NCI-H1417 (cell line): ENCODE measurements at regions not wholly inside any gene's neighbourhood (a gene's known extent, or its start where the extent isn't known, plus 50 kb on each side); places are given as distances from the start of the nearest gene placed in this dataset.
"Not testable (repeated sequence)": the region's sequence is repeated elsewhere in the genome, so short reads cannot be mapped to it uniquely, and the experiment has no call there.

Experiments
- DNase-seq, 3 experiments: peaks; one replicate each; lab custom pipeline; 2025; lab: John Stamatoyannopoulos, UW

DNA sequence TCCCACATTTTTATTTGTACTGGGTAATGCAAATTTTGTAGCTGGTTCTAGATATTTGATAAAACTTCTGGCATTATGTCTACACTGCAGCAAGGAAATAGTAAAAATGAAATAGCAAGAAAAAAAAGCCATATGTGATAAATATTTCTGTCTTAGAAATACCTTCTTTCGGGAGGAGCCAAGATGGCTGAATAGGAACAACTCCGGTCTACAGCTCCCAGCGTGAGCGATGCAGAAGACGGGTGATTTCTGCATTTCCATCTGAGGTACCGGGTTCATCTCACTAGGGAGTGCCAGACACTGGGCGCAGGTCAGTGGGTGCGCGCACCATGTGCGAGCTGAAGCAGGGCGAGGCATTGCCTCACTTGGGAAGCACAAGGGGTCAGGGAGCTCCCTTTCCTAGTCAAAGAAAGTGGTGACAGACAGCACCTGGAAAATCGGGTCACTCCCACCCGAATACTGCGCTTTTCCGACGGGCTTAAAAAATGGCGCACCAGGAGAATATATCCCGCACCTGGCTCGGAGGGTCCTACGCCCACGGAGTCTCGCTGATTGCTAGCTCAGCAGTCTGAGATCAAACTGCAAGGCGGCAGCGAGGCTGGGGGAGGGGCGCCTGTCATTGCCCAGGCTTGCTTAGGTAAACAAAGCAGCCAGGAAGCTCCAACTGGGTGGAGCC lies 461.4 kb downstream of the ZWINT start:
- DNase-seq: peak in 2 of 3 experiments; percentile 1 to 48

DNA sequence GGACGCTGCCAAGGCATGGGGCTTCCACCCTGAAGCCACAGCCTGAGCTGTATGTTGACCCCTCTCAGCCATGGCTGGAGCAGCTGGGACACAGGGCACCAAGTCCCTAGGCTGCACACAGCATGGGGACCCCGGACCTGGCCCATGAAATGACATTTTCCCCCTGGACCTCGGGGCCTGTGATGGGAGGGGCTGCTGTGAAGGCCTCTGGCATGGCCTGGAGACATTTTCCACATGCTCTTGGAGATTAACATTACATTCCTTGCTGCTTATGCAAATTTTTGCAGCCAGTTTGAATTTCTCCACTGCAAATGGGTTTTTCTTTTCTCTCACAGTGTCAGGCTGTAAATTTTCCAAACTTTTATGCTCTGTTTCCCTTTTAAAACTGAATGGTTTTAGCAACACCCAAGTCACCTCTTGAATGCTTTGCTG lies 463.6 kb downstream of the ZWINT start:
- DNase-seq: no peak

DNA sequence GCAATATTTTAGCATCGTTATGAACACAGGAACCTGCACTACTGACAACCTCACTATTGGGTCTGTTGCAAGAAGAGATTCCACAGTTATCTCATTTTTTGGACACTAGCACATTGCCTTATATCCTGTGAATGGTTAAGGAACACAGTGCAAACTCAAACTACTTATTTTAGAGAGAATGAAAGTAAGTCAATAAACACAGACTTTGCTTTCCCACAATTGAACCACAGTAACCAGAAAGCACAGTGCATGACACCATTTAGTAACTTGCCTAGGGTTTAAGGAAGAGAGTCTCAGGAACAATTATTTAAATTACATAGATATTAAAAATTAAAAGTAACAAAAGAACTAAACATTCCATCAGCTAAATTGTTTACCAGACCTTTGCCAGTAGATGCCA lies 468.8 kb downstream of the ZWINT start:
- no peak for DNase-seq

DNA sequence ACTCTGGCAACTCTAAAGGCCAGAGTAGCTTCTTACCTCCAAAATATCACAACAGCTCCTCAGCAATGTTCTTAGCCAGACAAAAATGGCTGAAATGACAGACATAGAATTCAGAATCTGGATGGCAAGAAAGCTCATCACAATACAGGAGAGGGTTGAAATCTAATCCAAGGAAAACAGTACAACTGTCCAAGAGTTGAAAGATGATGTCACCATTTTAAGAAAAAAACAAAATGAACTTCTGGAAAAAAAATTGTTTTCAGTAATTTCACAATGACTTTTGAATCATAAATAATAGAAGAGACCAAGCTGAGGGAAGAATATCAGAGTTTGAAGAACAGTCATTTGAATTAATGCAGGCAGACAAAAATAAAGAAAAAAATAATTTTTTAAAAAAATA lies 479.5 kb downstream of the ZWINT start:
- DNase-seq: no peak

DNA sequence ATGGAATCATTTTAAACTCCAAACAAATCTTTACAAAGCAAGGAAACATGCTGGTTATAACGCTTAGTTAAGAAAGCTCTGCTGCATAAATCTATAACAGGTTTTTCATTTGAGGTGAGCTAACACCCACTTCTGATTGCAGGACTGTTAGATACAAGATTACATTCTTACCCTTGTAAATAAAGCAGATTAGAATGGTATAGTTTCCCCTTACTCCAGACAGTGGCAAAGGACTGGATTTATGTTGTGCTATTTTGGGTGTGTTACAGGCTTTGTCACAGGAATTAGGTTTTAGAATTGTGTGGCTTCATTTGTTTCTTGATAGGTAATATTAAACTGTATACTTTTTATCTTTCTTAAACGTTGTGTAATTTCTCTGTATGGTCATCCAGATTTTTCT lies 487.6 kb downstream of the ZWINT start:
- peak in 1 of 3 experiments; percentile 23 for DNase-seq

DNA sequence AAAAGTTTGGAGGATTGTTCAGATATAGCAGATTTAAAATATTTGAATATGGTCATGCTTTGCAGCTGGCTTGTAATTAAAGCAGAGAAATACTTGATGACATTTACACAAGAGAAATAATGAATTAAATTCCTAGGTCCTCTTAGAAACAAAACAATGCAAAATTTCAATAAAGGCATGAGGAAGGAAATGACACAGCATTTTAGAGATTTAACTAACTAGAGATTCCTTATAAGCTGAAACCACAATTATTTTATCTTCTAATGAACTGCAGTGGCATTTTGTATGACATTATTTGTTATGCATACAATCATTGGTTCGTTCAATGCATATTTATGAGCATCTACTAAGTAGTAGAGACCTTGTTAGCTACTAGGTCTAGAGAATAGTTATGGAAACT lies 490.9 kb downstream of the ZWINT start:
- DNase-seq: no peak

DNA sequence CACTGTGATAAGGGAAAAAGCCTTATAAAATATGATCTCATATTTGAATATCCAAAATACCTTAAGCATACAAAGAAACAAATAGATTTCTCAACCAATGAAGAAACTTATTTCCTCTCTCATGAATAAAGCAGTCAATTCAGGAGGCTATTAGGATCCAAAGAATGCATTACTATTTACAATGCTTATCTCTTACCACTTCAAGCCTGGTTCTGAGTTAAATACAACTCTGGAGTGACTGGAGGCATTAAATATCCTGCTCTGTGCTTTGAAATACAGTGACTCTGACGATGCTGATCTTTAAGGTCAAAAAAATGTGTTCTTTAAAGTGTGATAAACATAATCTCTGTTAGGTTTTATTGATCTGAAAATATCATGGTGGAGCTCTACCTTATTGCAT lies 493.2 kb downstream of the ZWINT start:
- DNase-seq: no peak

DNA sequence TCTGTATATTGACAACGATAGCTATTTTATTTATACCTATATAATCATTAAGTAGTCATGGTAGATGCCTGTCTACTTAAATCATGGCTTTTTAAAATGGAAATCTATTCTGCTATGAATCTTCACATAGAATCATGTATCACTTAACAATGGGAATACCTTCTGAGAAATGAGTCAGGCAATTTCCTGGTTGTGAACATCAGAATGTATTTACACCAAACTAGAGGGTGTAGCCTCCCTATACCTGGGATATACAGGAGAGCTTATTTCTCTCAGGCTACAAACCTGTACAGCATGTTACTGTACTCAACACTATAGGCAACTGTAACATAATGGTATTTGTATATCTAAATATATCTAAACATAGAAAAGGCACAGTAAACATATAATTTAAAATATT lies 502.3 kb downstream of the ZWINT start:
- no peak for DNase-seq

DNA sequence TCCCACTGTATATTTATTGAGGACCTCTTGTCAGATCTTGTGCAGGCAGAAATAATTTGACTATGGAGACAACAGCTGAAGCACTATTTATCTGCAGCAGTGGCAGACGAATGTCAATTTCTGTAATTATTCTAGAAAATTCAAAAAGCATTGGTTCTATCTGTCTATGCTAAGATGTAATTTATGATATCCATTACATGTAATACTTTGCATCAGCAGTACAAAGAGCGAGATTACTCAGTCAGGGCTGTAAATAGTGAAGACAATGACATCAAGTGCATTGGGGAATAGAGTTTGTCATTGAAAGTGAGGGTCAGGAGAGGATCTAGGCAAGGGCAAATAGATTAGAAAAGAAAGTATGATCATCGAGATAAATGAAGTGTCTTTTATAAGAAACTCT lies 508.2 kb downstream of the ZWINT start:
- peak in 2 of 3 experiments; percentile 1 to 72 for DNase-seq

DNA sequence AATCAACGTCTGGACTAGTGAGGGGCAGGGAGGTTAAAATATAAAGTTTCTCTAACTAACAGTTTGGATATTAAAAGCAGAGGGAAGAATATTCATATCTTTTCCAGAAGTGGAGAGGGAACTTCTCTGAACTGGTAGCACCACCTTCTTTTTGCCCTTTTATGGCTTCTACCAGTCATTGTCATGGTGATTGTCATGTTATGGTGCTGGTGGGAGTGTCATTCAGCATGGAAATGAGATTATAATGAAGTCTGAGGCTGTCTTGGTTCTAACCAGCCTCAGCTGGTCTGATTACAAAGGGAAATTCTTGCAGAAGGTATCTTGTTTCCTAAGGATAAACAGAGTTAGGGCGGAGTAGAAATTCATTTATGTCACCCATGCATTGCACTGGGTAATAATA lies 523.8 kb downstream of the ZWINT start:
- no peak for DNase-seq

DNA sequence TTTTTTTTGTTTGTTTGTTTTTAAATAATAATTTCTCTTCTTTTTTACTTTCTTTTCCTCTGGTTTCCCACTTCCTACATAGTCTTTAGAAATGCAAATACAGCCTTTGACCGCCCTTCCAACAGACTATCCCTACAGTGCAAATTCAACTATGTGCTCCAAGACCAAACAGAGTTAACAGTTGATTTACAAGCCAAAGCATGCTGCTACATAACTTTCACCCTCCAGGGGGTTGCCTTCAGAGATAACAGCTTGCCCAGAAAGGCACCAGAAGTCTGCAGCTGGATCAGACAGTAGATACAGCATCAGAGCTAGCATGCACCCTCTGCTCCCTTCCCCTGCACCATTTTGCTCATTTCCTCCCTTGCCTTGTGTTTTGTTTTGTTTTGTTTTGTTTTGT lies 539.0 kb downstream of the ZWINT start:
- DNase-seq: no peak

DNA sequence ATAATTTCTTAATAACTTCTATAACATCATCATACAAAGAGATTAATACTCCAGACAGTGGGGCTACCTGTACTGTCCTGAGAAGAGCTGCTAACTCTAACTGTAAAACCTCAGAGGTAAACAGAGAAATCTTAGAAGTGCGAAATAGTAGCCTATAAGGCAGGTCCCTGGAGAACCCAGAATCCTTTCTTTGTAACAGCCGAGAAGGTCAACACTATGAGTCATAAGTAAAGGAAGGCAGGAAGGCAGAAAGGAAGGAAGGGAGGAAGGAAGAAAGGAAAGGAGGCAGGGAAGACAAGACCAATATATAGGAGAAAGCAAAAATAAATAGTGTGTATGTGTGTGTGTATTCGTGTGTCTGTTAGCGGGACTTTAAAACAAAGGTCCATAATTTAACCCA lies 540.6 kb downstream of the ZWINT start:
- no peak for DNase-seq

DNA sequence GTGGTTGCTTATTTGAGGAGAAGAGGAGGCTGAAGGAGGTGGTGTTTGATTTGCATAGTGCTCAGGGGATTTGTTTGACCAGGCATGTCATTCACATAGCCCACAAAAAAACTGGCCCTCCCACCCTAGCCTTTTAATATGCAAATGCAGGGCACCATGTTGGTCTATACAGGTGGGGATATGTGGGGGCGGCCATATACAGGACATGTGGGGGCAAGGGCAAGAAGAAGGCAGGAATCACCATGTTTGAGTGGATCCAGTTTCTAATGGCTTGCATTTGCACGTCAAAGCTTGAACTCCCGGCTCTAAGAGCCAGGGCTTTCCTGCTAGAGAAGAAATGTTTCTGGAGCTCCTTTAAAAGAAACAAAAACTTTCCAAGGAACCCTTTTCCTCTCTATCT lies 541.0 kb downstream of the ZWINT start:
- no peak for DNase-seq

DNA sequence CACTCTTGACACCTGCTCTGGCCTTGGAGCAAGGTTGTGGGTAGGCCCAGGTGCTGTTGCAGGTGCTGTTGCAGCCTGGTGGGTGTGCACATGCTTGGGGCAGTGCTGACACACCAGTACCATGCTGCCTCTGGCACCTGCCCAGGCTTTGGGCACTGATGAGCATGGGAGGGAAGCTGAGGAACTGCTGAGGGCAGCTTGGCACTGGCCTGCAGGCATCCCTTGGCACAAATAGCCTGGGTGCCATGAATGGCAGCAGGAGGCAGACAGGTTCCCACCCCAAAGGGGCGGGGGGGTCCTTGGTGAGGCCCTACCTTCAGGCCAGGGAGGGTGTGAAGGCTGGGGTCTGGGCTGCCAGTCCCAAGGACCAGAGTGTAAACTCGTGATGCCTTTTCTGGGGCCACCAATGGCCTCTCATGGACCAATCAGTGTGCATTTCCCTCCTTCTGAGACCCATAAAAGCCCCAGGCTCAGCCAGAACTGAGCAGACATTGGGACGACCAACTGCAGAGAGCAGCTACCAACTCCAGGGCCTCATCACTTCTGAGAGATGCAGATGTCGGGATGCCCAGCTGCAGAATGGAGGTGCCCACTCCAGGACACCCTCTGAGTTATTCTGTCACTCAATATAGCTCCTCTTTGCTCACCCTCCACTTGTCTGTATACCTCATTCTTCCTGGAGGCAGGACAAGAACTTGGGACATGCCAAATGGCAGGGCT lies 547.4 kb downstream of the ZWINT start:
- DNase-seq: no peak

DNA sequence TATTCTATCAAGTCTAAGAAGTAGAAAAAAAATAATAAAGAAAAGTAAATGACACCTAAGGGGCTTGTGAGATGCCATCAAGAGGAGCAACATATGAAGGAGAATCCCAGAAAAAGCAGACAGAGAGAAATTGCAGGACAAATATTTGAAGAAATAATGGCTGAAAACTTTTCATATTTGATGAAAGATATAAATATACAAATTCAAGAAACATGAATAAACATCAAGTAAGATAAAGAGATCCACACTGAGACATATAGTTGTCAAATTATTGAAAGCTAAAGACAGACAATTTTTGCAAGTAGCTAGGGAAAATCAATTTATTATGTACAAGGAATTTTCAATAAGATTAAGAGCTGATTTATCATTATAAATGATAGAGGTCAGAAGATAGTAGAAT lies 558.0 kb downstream of the ZWINT start:
- DNase-seq: no peak

DNA sequence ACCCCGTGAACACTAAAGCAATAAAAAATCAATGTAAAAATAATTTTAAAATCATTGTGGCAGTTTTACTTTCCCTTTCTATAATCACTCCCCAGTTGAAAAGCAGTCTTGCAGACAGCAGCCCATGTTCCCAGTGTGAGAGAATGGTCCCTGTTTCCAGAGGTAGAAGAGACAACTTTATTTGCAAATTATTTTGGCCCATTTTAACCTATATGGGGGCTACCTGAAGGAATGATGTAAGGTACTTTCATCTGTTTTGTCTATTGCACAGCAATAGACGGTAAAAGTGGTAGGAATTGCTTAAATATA lies 559.8 kb downstream of the ZWINT start:
- DNase-seq: no peak

DNA sequence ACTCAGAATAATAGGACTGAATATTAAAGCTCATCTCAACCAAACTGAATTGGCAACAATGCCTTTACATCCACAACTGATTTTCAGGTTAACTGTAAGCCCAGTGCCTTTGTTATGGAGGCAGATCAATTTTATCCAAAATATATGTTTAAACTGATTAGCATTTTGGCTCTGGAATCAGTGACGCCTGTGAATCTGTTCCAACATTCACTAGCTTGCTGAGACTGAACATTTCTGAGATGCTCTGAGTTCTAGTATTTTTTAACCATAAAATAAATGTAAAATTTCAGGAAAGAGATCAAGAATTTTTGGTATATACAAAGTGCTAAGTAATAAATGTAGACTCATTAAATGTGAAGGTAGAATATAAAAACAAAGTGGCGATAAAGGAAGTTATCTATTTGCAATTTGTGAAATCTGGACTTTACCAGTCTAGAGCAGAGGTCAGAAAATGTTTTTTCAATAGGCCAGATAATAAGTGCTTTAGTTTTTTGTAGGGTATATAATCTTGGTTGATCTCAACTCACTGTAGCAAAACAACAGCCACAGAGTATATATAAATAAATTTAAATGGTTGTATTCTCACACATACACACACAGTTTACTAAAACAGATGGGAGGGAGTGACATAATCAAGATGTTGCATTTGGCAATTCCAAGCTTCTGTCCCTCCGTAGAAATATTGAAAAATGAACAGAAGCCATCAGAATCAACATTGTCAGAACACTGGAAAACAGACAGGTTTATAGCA lies 560.3 kb downstream of the ZWINT start:
- DNase-seq: no peak

DNA sequence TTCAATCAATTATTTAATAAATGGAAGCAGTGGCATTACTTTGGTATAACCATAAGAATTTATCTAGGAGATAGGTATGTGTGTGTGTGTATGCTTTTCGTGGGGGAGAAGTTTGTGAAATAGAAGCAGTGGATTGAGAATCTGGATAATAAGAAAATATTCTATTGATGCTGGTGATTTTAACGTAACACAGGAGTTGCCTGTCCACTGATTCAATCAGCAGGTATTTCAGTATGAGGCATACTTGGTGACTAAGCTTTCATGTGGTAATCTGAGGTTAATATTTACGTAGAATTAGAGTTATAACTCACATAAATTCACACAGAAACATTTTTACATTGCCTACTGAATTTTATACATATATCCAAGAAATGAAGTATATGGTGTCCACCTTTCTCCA lies 568.0 kb downstream of the ZWINT start:
- no peak for DNase-seq

DNA sequence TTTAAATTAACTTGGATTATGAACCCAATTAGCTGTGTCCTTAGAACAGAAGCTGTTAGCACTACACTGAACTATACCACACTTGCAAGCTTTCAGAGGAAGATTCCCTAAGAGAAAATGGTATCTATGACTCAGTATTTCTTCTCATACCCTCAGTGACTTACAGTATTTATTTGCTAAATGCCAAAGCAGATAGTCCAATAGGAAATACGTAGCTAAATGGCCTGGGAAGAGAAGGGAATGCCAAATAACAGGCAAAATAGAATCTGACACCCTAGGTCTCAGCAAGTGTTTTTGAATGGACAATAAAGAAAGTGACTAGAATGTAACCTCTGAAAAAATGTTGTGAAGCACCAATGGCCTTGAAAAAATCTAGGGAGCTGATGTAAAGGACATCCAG lies 570.8 kb downstream of the ZWINT start:
- not testable (repeated sequence) for DNase-seq

DNA sequence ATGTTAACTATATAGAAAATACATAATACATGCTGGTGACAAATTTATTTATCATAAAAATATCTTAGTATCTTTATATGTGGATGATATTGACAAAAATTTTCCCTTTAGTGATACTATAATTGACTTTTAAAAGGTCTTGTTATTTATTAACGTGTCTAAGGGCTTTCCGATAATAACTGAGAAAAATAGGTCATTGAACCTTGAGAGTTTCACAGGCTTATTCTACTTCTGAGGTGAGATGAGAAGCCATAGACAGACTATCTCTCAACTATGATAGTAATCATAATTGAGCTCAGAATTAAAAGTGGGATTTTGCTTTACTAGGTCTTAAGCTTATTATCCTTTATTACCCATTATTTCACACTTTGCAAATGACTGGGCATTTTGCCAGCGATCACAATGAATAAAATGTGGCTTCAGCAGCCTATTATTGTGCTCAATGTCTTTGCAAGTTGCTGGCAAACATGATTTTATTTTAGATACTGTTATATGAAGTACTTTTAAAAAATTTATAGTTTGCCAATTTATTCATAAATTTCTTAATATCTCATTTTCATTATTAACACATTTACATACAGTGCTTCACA lies 574.5 kb downstream of the ZWINT start:
- peak in 2 of 3 experiments; percentile 11 to 73 for DNase-seq

DNA sequence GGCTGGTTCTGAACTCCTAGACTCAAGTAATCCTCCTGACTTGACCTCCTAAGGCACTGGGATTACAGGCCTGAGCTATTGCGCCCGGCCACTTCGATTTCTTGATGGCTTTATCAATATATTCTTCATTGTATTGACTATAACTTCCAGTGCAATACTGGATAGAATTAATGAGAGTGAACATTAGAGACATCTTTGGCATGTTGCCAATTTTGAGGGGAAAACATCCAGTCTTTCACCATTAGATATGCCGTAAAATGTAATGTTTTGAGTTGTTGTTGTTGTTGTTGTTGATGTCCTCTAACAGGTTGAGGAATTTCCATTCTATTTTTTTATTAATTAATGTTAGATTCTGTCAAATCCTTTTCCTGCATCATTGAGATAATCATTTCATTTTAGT lies 578.9 kb downstream of the ZWINT start:
- no peak for DNase-seq

DNA sequence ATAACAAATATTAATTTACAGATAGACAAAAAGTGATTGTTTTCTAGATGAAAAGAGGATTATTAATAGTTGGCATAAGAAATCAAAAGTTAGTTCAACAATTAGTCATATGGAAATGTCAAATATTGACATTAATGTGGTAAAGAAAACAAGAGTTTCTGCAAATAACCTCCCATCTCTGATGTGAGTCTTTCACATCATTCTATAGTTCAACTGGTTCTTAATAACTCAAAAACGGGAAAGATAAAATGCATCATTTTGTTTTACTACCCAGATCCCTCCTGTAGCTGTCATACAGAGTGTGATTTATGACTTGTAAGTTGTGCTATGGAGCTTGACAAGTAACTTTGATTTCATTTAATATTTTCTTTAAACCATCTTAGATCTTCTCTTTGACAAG lies 594.8 kb downstream of the ZWINT start:
- no peak for DNase-seq

DNA sequence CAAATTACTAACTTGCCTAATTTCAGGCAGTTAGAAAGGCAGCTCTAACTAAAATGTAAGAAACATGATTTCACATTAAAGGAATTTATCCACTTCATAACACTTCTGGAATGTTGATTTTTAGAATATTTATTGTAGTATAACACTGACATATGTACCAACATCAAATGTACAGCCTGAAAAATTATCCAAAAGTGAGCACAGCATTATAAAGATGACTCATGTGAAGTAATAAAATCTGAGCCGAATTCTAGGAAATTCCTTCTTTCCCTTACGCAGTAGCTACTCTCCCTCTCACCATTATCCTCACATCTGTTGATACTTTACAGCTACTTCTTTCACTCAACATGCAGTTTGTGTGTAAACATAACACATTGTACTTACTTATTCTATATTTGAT lies 610.6 kb downstream of the ZWINT start:
- no peak for DNase-seq
